Thyroid gland (tissue), 4 donors: ENCODE measurements at regions not wholly inside any gene's neighbourhood (a gene's known extent, or its start where the extent isn't known, plus 50 kb on each side); places are given as distances from the start of the nearest gene placed in this dataset.

Source experiments
- DNase-seq, 2 donors: peaks; one replicate each; pipeline ENCODE4 v3.0.0-alpha.2; 2019
- H3K27ac ChIP-seq, 3 donors: fragments of 200-600 bp; sonication (generic); 1 replicate in 2 of 3; 2 replicates in 1 of 3; pipeline ENCODE4 v1.5.1; 2016 to 2019; ENCODE audit warnings: mild to moderate bottlenecking in 1 of 3, moderate library complexity in 1 of 3
- H3K27me3 ChIP-seq: fragments of 200-600 bp; sonication (generic); one replicate; pipeline ENCODE4 v1.5.1; 2019
- H3K36me3 ChIP-seq, 2 donors: fragments of 200-600 bp; sonication (generic); one replicate each; pipeline ENCODE4 v1.5.1; 2016 to 2019
- H3K4me1 ChIP-seq, 2 donors: fragments of 200-600 bp; sonication (generic); one replicate each; pipeline ENCODE4 v1.5.1; 2017 to 2019
- H3K4me3 ChIP-seq, 3 donors: fragments of 200-600 bp; sonication (generic); replicated peaks in 1 of 3; 1 replicate in 2 of 3; 2 replicates in 1 of 3; pipeline ENCODE4 v1.5.1; 2016; ENCODE audit warnings: mild to moderate bottlenecking in 1 of 3
- H3K9me3 ChIP-seq: fragments of 200-600 bp; sonication (generic); one replicate; pipeline ENCODE4 v1.5.1; 2017
- CTCF ChIP-seq, 6 experiments: fragments of 200-600 bp in 3 of 6; fragments of 450-650 bp in 3 of 6; sonication (generic) in 3 of 6; IDR thresholded peaks; one replicate each; pipeline ENCODE4 v1.5.1; 2016 to 2019; ENCODE audit warnings: antibody characterized with exemption in 6 of 6, mild to moderate bottlenecking in 2 of 6, inconsistent platforms in 1 of 6, moderate library complexity in 1 of 6
- POLR2A ChIP-seq, 2 donors: fragments of 450-650 bp; IDR thresholded peaks; one replicate each; pipeline ENCODE4 v1.6.1; 2017; ENCODE audit warnings: antibody characterized with exemption in 2 of 2, mild to moderate bottlenecking in 2 of 2, moderate library complexity in 1 of 2
- WGBS, 2 donors: methylation state at CpG; one replicate each; pipeline ENCODE4 v1.1.5; 2017; 5-methylcytosine and 5-hydroxymethylcytosine counted together
- intact Hi-C: fragments of 100-400 bp; cut with DNase I; formaldehyde crosslinking; loops from one replicate; pipeline ENCODE4 v1.15.1; 2023

- no peak overlapping the region for H3K27ac ChIP-seq
These were observed 196.4 kb downstream of the SEMA6A start for GRCh38 chr5:116378007-116378776.

GRCh38 chr5:116377276-116378006 is 197.2 kb downstream of the SEMA6A start:
- 88 to 90% methylated on average over 17 to 18 of the region's 18 CpGs for WGBS, 2 donors
- DNase-seq: no peak

More at GRCh38 chr5:116378007-116378776, 196.4 kb downstream of the SEMA6A start:
- 81 to 86% methylated on average over 11 to 12 of the region's 12 CpGs for WGBS, 2 donors
- intact Hi-C loops: no loop called here
- no peak for DNase-seq
- TF ChIP-seq POLR2A (IDR thresholded peaks at IDR 0.05) (no peak), CTCF (IDR thresholded peaks at IDR 0.05) (no peak)
- H3K4me1 ChIP-seq: no peaks in the 10 kb centered on the region
- no peaks in the 10 kb centered on the region for H3K27me3 ChIP-seq
- H3K36me3 ChIP-seq: no peaks in the 10 kb centered on the region
- H3K9me3 ChIP-seq: no peaks in the 10 kb centered on the region
- H3K4me3 ChIP-seq: no peak overlapping the region

GRCh38 chr5:116375926-116376325 is 198.7 kb downstream of the SEMA6A start:
- no peak overlapping the region for H3K27ac ChIP-seq
- no peak overlapping the region for H3K4me3 ChIP-seq
- no peaks in the 10 kb centered on the region for H3K36me3 ChIP-seq
- H3K4me1 ChIP-seq: peaks cover 0 to 3% of the 10 kb centered on the region in 2 donors
- WGBS, 2 donors: 79% methylated on average over 5 of the region's 5 CpGs
- H3K27me3 ChIP-seq: no peaks in the 10 kb centered on the region
- no peaks in the 10 kb centered on the region for H3K9me3 ChIP-seq
- no peak for DNase-seq
- intact Hi-C loops: no loop called here
- TF ChIP-seq POLR2A (IDR thresholded peaks at IDR 0.05) (no peak), CTCF (IDR thresholded peaks at IDR 0.05) (no peak)

More at GRCh38 chr5:116377276-116378006, 197.2 kb downstream of the SEMA6A start:
- TF ChIP-seq POLR2A (IDR thresholded peaks at IDR 0.05): no peak
- Histone ChIP-seq H3K27ac (no peak overlapping the region), H3K4me3 (no peak overlapping the region), H3K9me3 (no peaks in the 10 kb centered on the region), H3K4me1 (peaks cover 0 to 3% of the 10 kb centered on the region in 2 donors), H3K27me3 (no peaks in the 10 kb centered on the region), H3K36me3 (no peaks in the 10 kb centered on the region)
- intact Hi-C loops: no loop called here

- intact Hi-C loops: no loop called here
- TF ChIP-seq POLR2A (IDR thresholded peaks at IDR 0.05) (no peak), CTCF (IDR thresholded peaks at IDR 0.05) (no peak)
- no peaks in the 10 kb centered on the region for H3K9me3 ChIP-seq
- DNase-seq: no peak
- no peak overlapping the region for H3K27ac ChIP-seq
- WGBS, 2 donors: 78 to 86% methylated on average over 4 of the region's 4 CpGs
- no peaks in the 10 kb centered on the region for H3K27me3 ChIP-seq
- H3K36me3 ChIP-seq: no peaks in the 10 kb centered on the region
- no peak overlapping the region for H3K4me3 ChIP-seq
- H3K4me1 ChIP-seq: peaks cover 0 to 3% of the 10 kb centered on the region in 2 donors
These were observed 200.2 kb downstream of the SEMA6A start for GRCh38 chr5:116374434-116374852.

GRCh38 chr5:116372931-116373597 is 201.6 kb downstream of the SEMA6A start:
- H3K36me3 ChIP-seq: no peaks in the 10 kb centered on the region
- DNase-seq: no peak
- no peaks in the 10 kb centered on the region for H3K9me3 ChIP-seq
- H3K4me3 ChIP-seq: no peak overlapping the region
- H3K27me3 ChIP-seq: no peaks in the 10 kb centered on the region
- TF ChIP-seq CTCF (IDR thresholded peaks at IDR 0.05): no peak
- TF ChIP-seq POLR2A (IDR thresholded peaks at IDR 0.05): no peak
- intact Hi-C loops: no loop called here
- WGBS, 2 donors: 100% methylated on average over 1 of the region's 1 CpG
- peaks cover 0 to 3% of the 10 kb centered on the region in 2 donors for H3K4me1 ChIP-seq
- H3K27ac ChIP-seq: no peak overlapping the region
